ENCODE measurements at regions not wholly inside any gene's neighbourhood (a gene's known extent, or its start where the extent isn't known, plus 50 kb on each side); places are given as distances from the start of the nearest gene placed in this dataset.

DNA sequence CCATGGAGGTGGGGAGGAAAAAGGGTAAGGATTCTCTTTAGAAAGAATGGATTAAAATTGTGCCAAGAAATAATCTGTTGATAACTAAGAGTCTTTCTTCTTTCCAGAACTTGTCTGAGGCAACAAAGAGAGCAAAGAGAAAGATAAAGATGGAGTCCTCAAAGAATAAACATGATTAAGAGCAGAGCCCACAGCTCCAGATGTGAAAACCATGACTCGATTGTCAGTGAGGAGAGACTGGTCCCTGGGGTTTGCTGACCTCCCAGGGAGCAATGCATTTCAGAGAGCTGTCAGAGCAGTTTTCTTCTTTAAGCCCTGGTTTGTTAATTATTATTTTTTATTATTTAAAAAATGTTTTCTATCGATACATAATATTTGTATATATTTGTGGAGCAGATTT lies 74.6 kb downstream of the TMEM100 start:
- peaks cover 38% of the 10 kb centered on the region for H3K27me3 Mint-ChIP-seq
- DNase-seq, result no peak
- no peak overlapping the region for H3K27ac Mint-ChIP-seq
- H3K4me3 Mint-ChIP-seq, result no peak overlapping the region
- H3K9me3 Mint-ChIP-seq, result no peaks in the 10 kb centered on the region
- H3K4me1 Mint-ChIP-seq, result no peaks in the 10 kb centered on the region
- no peaks in the 10 kb centered on the region for H3K36me3 Mint-ChIP-seq

DNA sequence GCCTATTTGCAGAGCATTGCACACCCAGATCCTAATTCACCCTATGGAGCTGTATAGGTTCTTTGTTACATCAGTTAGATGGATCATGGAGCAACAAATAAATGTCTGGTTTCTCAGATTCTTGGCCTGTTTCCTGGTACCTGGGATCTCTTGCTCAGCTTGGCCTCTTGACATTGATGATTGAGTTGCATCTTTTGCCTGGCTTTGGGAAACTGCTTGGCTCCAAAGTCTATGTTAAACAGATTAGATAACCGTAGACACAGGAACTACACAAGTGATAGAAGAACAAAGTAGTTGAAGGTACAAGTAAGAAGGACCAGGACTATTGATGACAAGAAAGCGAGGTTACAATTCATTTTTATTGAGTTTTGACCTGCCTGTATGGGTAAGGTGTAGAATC lies 77.3 kb downstream of the TMEM100 start:
- Mint-ChIP-seq H3K4me1 (no peaks in the 10 kb centered on the region), H3K36me3 (no peaks in the 10 kb centered on the region), H3K4me3 (no peak overlapping the region), H3K27me3 (peaks cover 34% of the 10 kb centered on the region), H3K9me3 (no peaks in the 10 kb centered on the region), H3K27ac (no peak overlapping the region)
- no peak for DNase-seq

DNA sequence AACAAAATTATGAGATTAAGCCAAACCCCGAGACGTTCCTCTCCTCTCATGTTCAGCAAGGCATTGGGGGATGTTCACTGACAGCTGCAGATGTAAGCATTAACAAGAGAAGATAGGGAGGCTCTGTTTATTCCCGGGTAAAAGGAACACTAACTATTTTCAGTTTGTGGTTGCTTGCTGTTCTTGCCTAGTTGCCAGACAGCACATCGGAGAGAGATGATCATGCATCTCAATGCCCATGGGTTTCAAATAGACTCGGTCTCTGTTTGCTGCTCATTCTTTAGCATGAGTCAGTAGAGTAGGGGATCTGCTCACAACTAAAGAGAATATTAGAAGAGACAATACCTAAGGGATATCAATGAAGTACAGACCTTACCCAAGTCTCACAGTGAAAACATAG lies 78.3 kb downstream of the TMEM100 start:
- Mint-ChIP-seq H3K9me3 (no peaks in the 10 kb centered on the region), H3K27me3 (peaks cover 25% of the 10 kb centered on the region), H3K4me1 (no peaks in the 10 kb centered on the region), H3K27ac (no peak overlapping the region), H3K36me3 (no peaks in the 10 kb centered on the region), H3K4me3 (no peak overlapping the region)
- DNase-seq, result no peak

GRCh38 chr17:55642741-55643140 lies 79.9 kb downstream of the TMEM100 start:
- Mint-ChIP-seq H3K27ac (no peak overlapping the region), H3K4me1 (no peaks in the 10 kb centered on the region), H3K27me3 (peaks cover 20% of the 10 kb centered on the region), H3K36me3 (no peaks in the 10 kb centered on the region), H3K9me3 (no peaks in the 10 kb centered on the region), H3K4me3 (no peak overlapping the region)
- DNase-seq, result no peak

DNA sequence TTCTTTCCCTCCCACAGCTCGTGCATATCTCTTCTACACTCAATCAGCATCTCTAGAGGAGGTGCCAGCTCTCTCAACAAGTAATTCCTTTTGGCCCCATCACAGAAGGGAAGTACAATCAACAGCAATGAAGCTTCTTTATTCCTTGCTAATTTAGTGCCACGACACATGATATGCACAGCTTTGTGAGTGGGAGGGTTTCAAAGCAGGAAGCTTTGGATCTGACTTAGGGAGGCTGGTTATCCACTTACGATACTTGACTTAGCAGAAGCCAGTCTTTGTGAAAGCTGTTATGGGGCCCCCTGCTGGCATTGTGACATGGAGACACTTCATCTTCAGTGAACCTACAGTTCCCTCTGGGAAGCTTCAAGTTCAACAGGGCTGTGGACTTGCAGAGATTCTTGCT lies 81.0 kb downstream of the TMEM100 start:
- DNase-seq, result peak; percentile 18
- no peaks in the 10 kb centered on the region for H3K36me3 Mint-ChIP-seq
- H3K9me3 Mint-ChIP-seq, result no peaks in the 10 kb centered on the region
- no peaks in the 10 kb centered on the region for H3K4me1 Mint-ChIP-seq
- H3K27me3 Mint-ChIP-seq, result peaks cover 18% of the 10 kb centered on the region
- H3K27ac Mint-ChIP-seq, result no peak overlapping the region
- H3K4me3 Mint-ChIP-seq, result no peak overlapping the region

- Mint-ChIP-seq H3K27ac (no peak overlapping the region), H3K4me1 (no peaks in the 10 kb centered on the region), H3K9me3 (no peaks in the 10 kb centered on the region), H3K36me3 (no peaks in the 10 kb centered on the region), H3K4me3 (no peak overlapping the region), H3K27me3 (peaks cover 20% of the 10 kb centered on the region)
- DNase-seq, result no peak
Measured at GRCh38 chr17:55639096-55639495, 83.6 kb downstream of the TMEM100 start.

DNA sequence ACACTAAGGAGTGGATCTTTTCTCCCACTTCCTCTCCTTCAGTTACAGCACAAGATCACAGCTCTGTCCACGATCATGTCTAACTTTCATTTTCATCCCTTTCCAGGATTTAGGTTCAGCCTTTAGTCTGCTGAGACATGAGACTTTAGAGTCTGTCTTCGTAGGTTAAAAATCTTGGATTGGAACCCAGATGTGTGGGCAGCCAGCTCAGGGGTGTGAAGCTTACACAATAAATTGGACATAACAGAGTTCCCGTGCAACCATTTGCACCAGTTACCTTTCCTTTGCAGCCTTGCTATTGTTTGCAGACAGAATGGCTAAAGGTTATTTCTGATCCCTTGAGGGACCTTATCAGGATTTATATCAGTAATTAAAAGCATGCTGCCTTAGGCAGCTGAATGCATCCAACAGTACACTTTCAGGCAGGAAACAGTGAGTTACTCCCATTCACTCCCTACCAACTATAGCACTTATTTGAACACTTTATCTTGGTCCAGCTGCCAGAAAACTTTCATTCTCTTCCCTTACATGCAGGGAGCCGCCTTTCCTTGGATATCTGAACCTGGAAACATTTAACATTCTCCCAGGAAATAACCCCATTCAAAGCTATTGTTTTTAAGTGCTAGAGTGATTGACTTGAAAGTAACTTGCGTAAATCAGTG lies 87.3 kb downstream of the TMEM100 start:
- peaks cover 17% of the 10 kb centered on the region for H3K27me3 Mint-ChIP-seq
- H3K36me3 Mint-ChIP-seq, result no peaks in the 10 kb centered on the region
- no peak for DNase-seq
- no peak overlapping the region for H3K27ac Mint-ChIP-seq
- H3K9me3 Mint-ChIP-seq, result no peaks in the 10 kb centered on the region
- no peaks in the 10 kb centered on the region for H3K4me1 Mint-ChIP-seq
- H3K4me3 Mint-ChIP-seq, result no peak overlapping the region

- Mint-ChIP-seq H3K36me3 (no peaks in the 10 kb centered on the region), H3K27me3 (peaks cover 20% of the 10 kb centered on the region), H3K27ac (no peak overlapping the region), H3K9me3 (no peaks in the 10 kb centered on the region), H3K4me1 (no peaks in the 10 kb centered on the region), H3K4me3 (no peak overlapping the region)
- no peak for DNase-seq
Measured at GRCh38 chr17:55634702-55635101, 88.0 kb downstream of the TMEM100 start.

DNA sequence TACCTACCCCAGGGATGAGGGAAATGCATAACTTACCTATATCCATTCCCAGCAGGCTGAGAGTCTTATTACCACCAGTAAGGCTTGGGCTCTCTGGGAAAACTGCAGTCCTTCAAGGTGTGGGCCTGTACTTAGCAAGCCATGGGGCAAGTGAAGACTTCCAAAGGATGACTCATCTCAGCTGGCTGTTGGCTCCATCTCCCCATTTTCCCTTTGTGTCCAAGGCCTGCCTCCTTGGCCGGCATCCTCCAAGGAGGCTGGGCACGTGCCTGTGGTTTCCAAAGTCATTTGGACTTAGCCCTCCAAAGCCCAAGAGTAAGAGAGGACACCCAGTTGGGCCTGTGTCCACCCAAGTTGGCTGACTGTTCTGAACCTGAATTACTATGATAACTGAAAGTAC lies 89.8 kb downstream of the TMEM100 start:
- H3K4me3 Mint-ChIP-seq, result no peak overlapping the region
- peaks cover 25% of the 10 kb centered on the region for H3K27me3 Mint-ChIP-seq
- no peaks in the 10 kb centered on the region for H3K9me3 Mint-ChIP-seq
- H3K27ac Mint-ChIP-seq, result no peak overlapping the region
- H3K4me1 Mint-ChIP-seq, result no peaks in the 10 kb centered on the region
- H3K36me3 Mint-ChIP-seq, result no peaks in the 10 kb centered on the region
- DNase-seq, result no peak

DNA sequence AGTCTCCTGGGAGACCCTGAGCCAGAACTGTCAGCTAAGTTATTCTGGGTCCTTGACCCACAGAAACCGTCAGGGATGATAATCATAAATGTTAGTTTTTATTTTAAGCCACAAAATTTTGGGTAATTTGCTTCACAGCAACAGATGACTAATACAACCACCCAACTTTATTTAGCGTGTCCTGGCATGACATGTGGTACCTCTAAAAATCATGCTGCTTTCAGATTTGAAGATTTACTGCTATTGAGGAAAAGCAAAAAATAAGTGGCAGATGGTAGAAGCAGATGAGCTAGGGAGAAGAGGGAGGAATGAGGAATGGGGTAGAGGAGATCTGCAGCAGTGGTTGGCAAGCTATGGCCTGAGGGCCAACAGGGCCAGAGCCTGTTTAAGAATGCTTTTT lies 90.4 kb downstream of the TMEM100 start:
- Mint-ChIP-seq H3K27me3 (peaks cover 29% of the 10 kb centered on the region), H3K4me3 (no peak overlapping the region), H3K27ac (no peak overlapping the region), H3K36me3 (no peaks in the 10 kb centered on the region), H3K4me1 (no peaks in the 10 kb centered on the region), H3K9me3 (no peaks in the 10 kb centered on the region)
- DNase-seq, result no peak

GRCh38 chr17:55629995-55630394 lies 92.7 kb downstream of the TMEM100 start:
- H3K4me1 Mint-ChIP-seq, result peaks cover 4% of the 10 kb centered on the region

GRCh38 chr17:55625521-55625920 lies 97.1 kb downstream of the TMEM100 start:
- Mint-ChIP-seq H3K4me1 (peaks cover 4% of the 10 kb centered on the region), H3K27ac (no peak overlapping the region), H3K4me3 (no peak overlapping the region), H3K27me3 (peaks cover 53% of the 10 kb centered on the region), H3K9me3 (no peaks in the 10 kb centered on the region), H3K36me3 (no peaks in the 10 kb centered on the region)
- no peak for DNase-seq

More at GRCh38 chr17:55629995-55630394, 92.7 kb downstream of the TMEM100 start:
- no peaks in the 10 kb centered on the region for H3K36me3 Mint-ChIP-seq
- peaks cover 28% of the 10 kb centered on the region for H3K27me3 Mint-ChIP-seq
- no peak for DNase-seq
- no peak overlapping the region for H3K27ac Mint-ChIP-seq
- H3K4me3 Mint-ChIP-seq, result no peak overlapping the region
- no peaks in the 10 kb centered on the region for H3K9me3 Mint-ChIP-seq

GRCh38 chr17:55624772-55625433 lies 97.8 kb downstream of the TMEM100 start:
- no peak for DNase-seq
- Mint-ChIP-seq H3K9me3 (no peaks in the 10 kb centered on the region), H3K27me3 (peaks cover 56% of the 10 kb centered on the region), H3K4me3 (no peak overlapping the region), H3K27ac (no peak overlapping the region), H3K36me3 (no peaks in the 10 kb centered on the region), H3K4me1 (peaks cover 4% of the 10 kb centered on the region)

DNA sequence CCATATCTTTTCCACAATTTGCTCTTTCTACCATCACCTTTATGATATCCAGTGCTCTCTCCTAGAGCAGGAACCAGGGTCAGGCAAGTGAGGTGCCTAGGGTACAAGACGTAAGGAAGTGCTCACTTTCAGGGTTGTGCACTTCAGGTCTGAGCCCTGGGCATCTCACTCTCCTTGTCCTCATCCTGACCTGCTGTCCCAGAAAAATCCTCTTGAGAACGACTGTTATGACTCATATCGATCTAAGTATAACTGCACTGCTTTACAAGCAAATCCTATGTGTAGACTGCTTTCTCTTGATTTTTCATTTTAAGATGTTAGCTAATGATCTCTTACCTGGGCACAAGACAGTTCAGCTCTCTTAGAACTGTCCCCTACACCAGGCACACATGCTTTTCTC lies 100.1 kb downstream of the TMEM100 start:
- H3K27me3 Mint-ChIP-seq, result peaks cover 59% of the 10 kb centered on the region
- no peak for DNase-seq
- no peaks in the 10 kb centered on the region for H3K36me3 Mint-ChIP-seq
- no peaks in the 10 kb centered on the region for H3K9me3 Mint-ChIP-seq
- H3K4me1 Mint-ChIP-seq, result peaks cover 4% of the 10 kb centered on the region
- no peak overlapping the region for H3K27ac Mint-ChIP-seq
- no peak overlapping the region for H3K4me3 Mint-ChIP-seq

DNA sequence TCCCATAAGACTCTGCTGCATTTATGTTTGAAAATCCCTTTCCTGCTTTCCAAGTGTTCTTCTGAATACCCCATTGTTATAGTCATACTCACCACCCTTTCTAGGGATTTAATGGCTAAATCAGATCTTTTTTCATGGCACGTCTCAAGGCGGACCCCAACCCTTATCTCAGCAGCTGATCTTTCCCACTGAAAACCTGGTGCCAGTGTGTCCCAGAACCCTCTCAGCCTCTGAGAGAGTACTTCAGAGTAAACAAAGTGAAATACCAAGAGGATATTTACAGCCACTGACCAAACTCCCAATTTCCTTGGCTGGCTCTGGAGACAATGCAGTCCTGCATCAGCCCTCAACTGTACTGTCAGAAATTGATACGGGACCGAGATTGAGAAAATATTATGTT lies 101.7 kb downstream of the TMEM100 start:
- Mint-ChIP-seq H3K4me1 (peaks cover 4% of the 10 kb centered on the region), H3K27ac (no peak overlapping the region), H3K27me3 (peaks cover 51% of the 10 kb centered on the region), H3K36me3 (no peaks in the 10 kb centered on the region), H3K4me3 (no peak overlapping the region), H3K9me3 (no peaks in the 10 kb centered on the region)
- no peak for DNase-seq

GRCh38 chr17:55620023-55620422 lies 102.6 kb downstream of the TMEM100 start:
- DNase-seq, result no peak
- no peak overlapping the region for H3K4me3 Mint-ChIP-seq
- no peak overlapping the region for H3K27ac Mint-ChIP-seq
- no peaks in the 10 kb centered on the region for H3K9me3 Mint-ChIP-seq
- H3K4me1 Mint-ChIP-seq, result no peaks in the 10 kb centered on the region
- H3K36me3 Mint-ChIP-seq, result no peaks in the 10 kb centered on the region
- H3K27me3 Mint-ChIP-seq, result peaks cover 51% of the 10 kb centered on the region
